IMR-90 (cell line): ENCODE measurements at regions not wholly inside any gene's neighbourhood (a gene's known extent, or its start where the extent isn't known, plus 50 kb on each side); places are given as distances from the start of the nearest gene placed in this dataset.

Experiments
- ATAC-seq: fragments of 200-7000 bp; cut with Tn5 transposase; 2 replicates; pipeline ENCODE4 v1.9.1; 2020; ENCODE audit warnings: low read depth, mild to moderate bottlenecking, moderate library complexity
- BruUV-seq: library from RNA; stranded (reverse); fragments of 400-500 nt; replicated peaks from 2 replicates; lab custom pipeline; 2021; lab: Mats Ljungman, UMichigan
- CTCF ChIA-PET: fragments of 300-600 bp; formaldehyde crosslinking; extraction: SDS; loops from one replicate; lab custom pipeline; 2021; ENCODE audit warnings: antibody characterized with exemption; lab: Yijun Ruan, JAX
- POLR2A ChIA-PET: fragments of 300-600 bp; sonication (Branson Sonifier 250); formaldehyde crosslinking; loops from one replicate; lab custom pipeline; 2022; ENCODE audit warnings: antibody characterized with exemption; ENCODE audit not compliant: unreplicated experiment; lab: Charles Lee
- DNase-seq: peaks from one replicate; pipeline ENCODE4 v3.0.0; 2013
- H2AFZ ChIP-seq: replicated peaks from 2 replicates; pipeline ENCODE3; 2013; ENCODE audit warnings: low read length, mild to moderate bottlenecking; ENCODE audit not compliant: poor library complexity
- H2AK5ac ChIP-seq: 2 replicates; pipeline ENCODE4 v1.6.1; 2013; ENCODE audit warnings: low read depth, low read length, inconsistent platforms
- H2AK9ac ChIP-seq: replicated peaks from 2 replicates; pipeline ENCODE3; 2013; ENCODE audit warnings: mild to moderate bottlenecking, low read depth, low read length, moderate library complexity; ENCODE audit not compliant: poor library complexity
- H2BK120ac ChIP-seq: 2 replicates; pipeline ENCODE4 v1.6.1; 2013; ENCODE audit warnings: low read depth, low read length, inconsistent platforms
- H2BK15ac ChIP-seq: 3 replicates; pipeline ENCODE4 v1.6.1; 2013; ENCODE audit warnings: low read depth, low read length, inconsistent platforms
- H2BK20ac ChIP-seq: 2 replicates; pipeline ENCODE4 v1.6.1; 2013; ENCODE audit warnings: low read depth, mild to moderate bottlenecking, inconsistent platforms, low read length, moderate library complexity
- H2BK5ac ChIP-seq: 2 replicates; pipeline ENCODE4 v1.6.1; 2013; ENCODE audit warnings: mild to moderate bottlenecking, low read depth, low read length, inconsistent platforms; ENCODE audit not compliant: poor library complexity, severe bottlenecking
- H3K14ac ChIP-seq: replicated peaks from 2 replicates; pipeline ENCODE4 v1.6.1; 2013; ENCODE audit warnings: low read depth, low read length, inconsistent platforms
- H3K18ac ChIP-seq: 2 replicates; pipeline ENCODE4 v1.6.1; 2013; ENCODE audit warnings: low read depth, low read length, control low read depth
- H3K23ac ChIP-seq: 2 replicates; pipeline ENCODE4 v1.6.1; 2013; ENCODE audit warnings: low read depth, low read length, inconsistent platforms
- H3K27ac ChIP-seq: 2 replicates; pipeline ENCODE4 v1.5.1; 2013; ENCODE audit warnings: mild to moderate bottlenecking, control low read depth, low read length; ENCODE audit not compliant: insufficient read depth
- H3K27me3 ChIP-seq: 2 replicates; pipeline ENCODE4 v1.6.1; 2013; ENCODE audit warnings: low read length; ENCODE audit not compliant: control insufficient read depth, insufficient read depth
- H3K36me3 ChIP-seq: 2 replicates; pipeline ENCODE4 v1.6.1; 2013; ENCODE audit warnings: low read length, mixed read lengths; ENCODE audit not compliant: control insufficient read depth, insufficient read depth
- H3K4ac ChIP-seq: 2 replicates; pipeline ENCODE4 v1.6.1; 2013; ENCODE audit warnings: low read depth, low read length, inconsistent platforms
- H3K4me1 ChIP-seq: 2 replicates; pipeline ENCODE4 v1.6.1; 2013; ENCODE audit warnings: low read length, mixed read lengths; ENCODE audit not compliant: control insufficient read depth, insufficient read depth
- H3K4me2 ChIP-seq: 2 replicates; pipeline ENCODE4 v1.6.1; 2013; ENCODE audit warnings: low read depth, mild to moderate bottlenecking, control low read depth, low read length, moderate library complexity
- H3K4me3 ChIP-seq: 2 replicates; pipeline ENCODE4 v1.5.1; 2013; ENCODE audit warnings: low read depth, mild to moderate bottlenecking, control low read depth, low read length, moderate library complexity; ENCODE audit not compliant: insufficient read depth
- H3K56ac ChIP-seq: 2 replicates; pipeline ENCODE4 v1.6.1; 2013; ENCODE audit warnings: low read length, inconsistent platforms; ENCODE audit not compliant: insufficient read depth; ENCODE audit errors: extremely low read depth
- H3K79me1 ChIP-seq, 2 experiments: 2 replicates each; pipeline ENCODE4 v1.6.1; 2013; ENCODE audit warnings: low read length in 2 of 2, inconsistent platforms in 1 of 2, low read depth in 1 of 2
- H3K9ac ChIP-seq: 2 replicates; pipeline ENCODE4 v1.6.1; 2013; ENCODE audit warnings: low read depth, low read length, control low read depth
- H3K9me1 ChIP-seq: 2 replicates; pipeline ENCODE4 v1.6.1; 2013; ENCODE audit warnings: low read length, inconsistent platforms; ENCODE audit not compliant: insufficient read depth
- H3K9me3 ChIP-seq: 2 replicates; pipeline ENCODE4 v1.6.1; 2013; ENCODE audit warnings: low read length; ENCODE audit not compliant: control insufficient read depth, insufficient read depth
- H4K20me1 ChIP-seq: 2 replicates; pipeline ENCODE4 v1.6.1; 2013; ENCODE audit warnings: low read length, inconsistent platforms; ENCODE audit not compliant: insufficient read depth
- H4K5ac ChIP-seq: 2 replicates; pipeline ENCODE4 v1.6.1; 2013; ENCODE audit warnings: mild to moderate bottlenecking, low read depth, low read length, control low read depth
- H4K8ac ChIP-seq, 2 experiments: 2 replicates each; pipeline ENCODE4 v1.6.1; 2013; ENCODE audit warnings: low read depth in 2 of 2, low read length in 2 of 2, control low read depth in 1 of 2, inconsistent platforms in 1 of 2
- H4K91ac ChIP-seq: 2 replicates; pipeline ENCODE4 v1.6.1; 2013; ENCODE audit warnings: low read depth, low read length, inconsistent platforms; ENCODE audit not compliant: insufficient read depth
- BHLHE40 ChIP-seq: fragments of 150-350 bp; IDR thresholded peaks from 2 replicates; pipeline ENCODE4 v1.6.1; 2016; ENCODE audit warnings: mild to moderate bottlenecking, low read depth, low read length
- CEBPB ChIP-seq: IDR thresholded peaks from 2 replicates; pipeline ENCODE4 v1.6.1; 2012; ENCODE audit warnings: low read depth, low read length, improper control_type of control experiment
- CHD1 ChIP-seq: IDR thresholded peaks from 2 replicates; pipeline ENCODE4 v1.6.1; 2012; ENCODE audit warnings: low read depth, low read length, improper control_type of control experiment
- MAFK ChIP-seq: IDR thresholded peaks from 2 replicates; pipeline ENCODE4 v1.6.1; 2012; ENCODE audit warnings: low read depth, low read length, improper control_type of control experiment
- MAZ ChIP-seq: IDR thresholded peaks from 2 replicates; pipeline ENCODE4 v1.6.1; 2012; ENCODE audit warnings: low read depth, mild to moderate bottlenecking, low read length, improper control_type of control experiment, moderate library complexity, borderline replicate concordance
- MXI1 ChIP-seq: IDR thresholded peaks from 2 replicates; pipeline ENCODE4 v1.6.1; 2012; ENCODE audit warnings: low read depth, mild to moderate bottlenecking, low read length, moderate library complexity, borderline replicate concordance
- NFE2L2 ChIP-seq: fragments of 150-350 bp; IDR thresholded peaks from 2 replicates; pipeline ENCODE4 v1.6.1; 2016; ENCODE audit warnings: low read depth, mild to moderate bottlenecking, low read length
- POLR2A ChIP-seq: IDR thresholded peaks from 2 replicates; pipeline ENCODE4 v1.6.1; 2012; ENCODE audit warnings: mild to moderate bottlenecking, low read depth, low read length
- RCOR1 ChIP-seq: IDR thresholded peaks from 2 replicates; pipeline ENCODE4 v1.6.1; 2012; ENCODE audit warnings: mild to moderate bottlenecking, low read length, improper control_type of control experiment; ENCODE audit not compliant: insufficient replicate concordance
- RFX5 ChIP-seq: IDR thresholded peaks from 2 replicates; pipeline ENCODE4 v1.8.0; 2012; ENCODE audit warnings: low read depth, mild to moderate bottlenecking, low read length, moderate library complexity
- whole genome bisulfite sequencing, 2 experiments: methylation state at CpG; one replicate each; pipeline versions ENCODE4 v1.1.5 to v1.1.7; 2013; ENCODE audit warnings: missing lambda C conversion rate in 2 of 2; ENCODE audit not compliant: insufficient read length in 1 of 2; ENCODE audit errors: extremely low coverage in 2 of 2; 5-methylcytosine and 5-hydroxymethylcytosine counted together
- dilution Hi-C: fragments of 300-500 bp; cut with HindIII; formaldehyde crosslinking; loops from one replicate; pipeline ENCODE4 v1.14.3; 2018; ENCODE audit warnings: low sequenced_read_pairs; ENCODE audit not compliant: unreplicated experiment
- in situ Hi-C: fragments of 300-500 bp; cut with MboI; formaldehyde crosslinking; loops from 3 replicates; pipeline ENCODE4 v1.14.3; 2019; ENCODE audit warnings: low sequenced_read_pairs, inconsistent platforms, mixed read lengths
- intact Hi-C: fragments of 100-400 bp; cut with micrococcal nuclease; formaldehyde crosslinking; loops from 2 replicates; pipeline ENCODE4 v1.10.0; 2022
- TF ChIP-seq, protein P1 (sequence below): fragments of 150-350 bp; IDR thresholded peaks from 2 replicates; pipeline ENCODE4 v1.6.1; 2017; ENCODE audit warnings: mild to moderate bottlenecking, antibody characterized with exemption, low read length, low read depth
- TF ChIP-seq, protein P2 (sequence below): fragments of 150-350 bp; IDR thresholded peaks from 2 replicates; pipeline ENCODE4 v1.6.1; 2016; ENCODE audit warnings: low read depth, mild to moderate bottlenecking, low read length, moderate library complexity, borderline replicate concordance

GRCh38 chr4:35548921-35549320 lies 695.4 kb downstream of the ARAP2 start:
- POLR2A ChIA-PET, result no interaction called here

More at GRCh38 chr4:35548921-35549320, 695.4 kb downstream of the ARAP2 start:
- intact Hi-C loops (no loop called here), dilution Hi-C loops (no loop called here), in situ Hi-C loops (no loop called here)
- H2BK5ac ChIP-seq, result no peak overlapping the region
- H3K9me1 ChIP-seq, result no peaks in the 10 kb centered on the region
- H3K4me2 ChIP-seq, result no peak overlapping the region
- no peak overlapping the region for H3K27ac ChIP-seq
- BruUV-seq, result no TSS peak
- peaks cover 7% of the 10 kb centered on the region for H3K9me3 ChIP-seq
- H4K5ac ChIP-seq, result no peak overlapping the region
- no peak overlapping the region for H2AK9ac ChIP-seq
- H2AFZ ChIP-seq, result no peak overlapping the region
- H3K4me3 ChIP-seq, result no peak overlapping the region
- no peak overlapping the region for H2BK120ac ChIP-seq
- no peaks in the 10 kb centered on the region for H3K36me3 ChIP-seq
- WGBS, 2 experiments, result no CpG with 5 or more reads among the region's 3 CpGs
- no peak overlapping the region for H2AK5ac ChIP-seq
- H3K79me1 ChIP-seq, result no peaks in the 10 kb centered on the region
- H2BK15ac ChIP-seq, result no peak overlapping the region
- no peak overlapping the region for H3K4ac ChIP-seq
- no peak overlapping the region for H3K23ac ChIP-seq
- H3K27me3 ChIP-seq, result no peaks in the 10 kb centered on the region
- no peak for DNase-seq
- no peaks in the 10 kb centered on the region for H3K4me1 ChIP-seq
- H3K14ac ChIP-seq, result no peak overlapping the region
- no peak overlapping the region for H3K56ac ChIP-seq
- TF ChIP-seq RCOR1, result no peak
- no peak for TF ChIP-seq CHD1
- TF ChIP-seq NFE2L2, result no peak
- TF ChIP-seq MAFK, result no peak
- TF ChIP-seq MAZ, result no peak
- TF ChIP-seq, protein P1, sequence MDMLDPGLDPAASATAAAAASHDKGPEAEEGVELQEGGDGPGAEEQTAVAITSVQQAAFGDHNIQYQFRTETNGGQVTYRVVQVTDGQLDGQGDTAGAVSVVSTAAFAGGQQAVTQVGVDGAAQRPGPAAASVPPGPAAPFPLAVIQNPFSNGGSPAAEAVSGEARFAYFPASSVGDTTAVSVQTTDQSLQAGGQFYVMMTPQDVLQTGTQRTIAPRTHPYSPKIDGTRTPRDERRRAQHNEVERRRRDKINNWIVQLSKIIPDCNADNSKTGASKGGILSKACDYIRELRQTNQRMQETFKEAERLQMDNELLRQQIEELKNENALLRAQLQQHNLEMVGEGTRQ, result no peak
- TF ChIP-seq, protein P2, sequence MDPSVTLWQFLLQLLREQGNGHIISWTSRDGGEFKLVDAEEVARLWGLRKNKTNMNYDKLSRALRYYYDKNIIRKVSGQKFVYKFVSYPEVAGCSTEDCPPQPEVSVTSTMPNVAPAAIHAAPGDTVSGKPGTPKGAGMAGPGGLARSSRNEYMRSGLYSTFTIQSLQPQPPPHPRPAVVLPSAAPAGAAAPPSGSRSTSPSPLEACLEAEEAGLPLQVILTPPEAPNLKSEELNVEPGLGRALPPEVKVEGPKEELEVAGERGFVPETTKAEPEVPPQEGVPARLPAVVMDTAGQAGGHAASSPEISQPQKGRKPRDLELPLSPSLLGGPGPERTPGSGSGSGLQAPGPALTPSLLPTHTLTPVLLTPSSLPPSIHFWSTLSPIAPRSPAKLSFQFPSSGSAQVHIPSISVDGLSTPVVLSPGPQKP, result no peak
- no peak for TF ChIP-seq CEBPB
- no peak for TF ChIP-seq BHLHE40
- no peak for TF ChIP-seq MXI1
- no peak for TF ChIP-seq POLR2A
- TF ChIP-seq RFX5, result no peak
- H3K18ac ChIP-seq, result no peak overlapping the region
- H4K20me1 ChIP-seq, result no peaks in the 10 kb centered on the region
- no peak overlapping the region for H2BK20ac ChIP-seq
- H3K9ac ChIP-seq, result no peak overlapping the region
- H4K8ac ChIP-seq, result no peak overlapping the region
- H4K91ac ChIP-seq, result no peak overlapping the region
- ATAC-seq, result no peak
- CTCF ChIA-PET, result no interaction called here
